Left colon (tissue), 2 donors: ENCODE measurements at regions not wholly inside any gene's neighbourhood (a gene's known extent, or its start where the extent isn't known, plus 50 kb on each side); places are given as distances from the start of the nearest gene placed in this dataset.

Source experiments
- ATAC-seq: fragments of 200-7000 bp; cut with Tn5 transposase; one replicate; pipeline ENCODE4 v1.9.1; 2020; ENCODE audit warnings: mild to moderate bottlenecking, moderate library complexity
- DNase-seq, 2 donors: peaks; one replicate each; pipeline ENCODE4 v3.0.0-alpha.2; 2020
- intact Hi-C, 2 donors: fragments of 100-400 bp; cut with DNase I in 1 of 2; cut with micrococcal nuclease in 1 of 2; formaldehyde crosslinking; loops; one replicate each; pipeline versions ENCODE4 v1.11.2 to v1.14.0; 2022; cut with DNase I, micrococcal nuclease
- donor health status: DM: no; HTN: no; CAD: no.
- donor health status: DM: yes; HTN: yes; CAD: no.

DNA sequence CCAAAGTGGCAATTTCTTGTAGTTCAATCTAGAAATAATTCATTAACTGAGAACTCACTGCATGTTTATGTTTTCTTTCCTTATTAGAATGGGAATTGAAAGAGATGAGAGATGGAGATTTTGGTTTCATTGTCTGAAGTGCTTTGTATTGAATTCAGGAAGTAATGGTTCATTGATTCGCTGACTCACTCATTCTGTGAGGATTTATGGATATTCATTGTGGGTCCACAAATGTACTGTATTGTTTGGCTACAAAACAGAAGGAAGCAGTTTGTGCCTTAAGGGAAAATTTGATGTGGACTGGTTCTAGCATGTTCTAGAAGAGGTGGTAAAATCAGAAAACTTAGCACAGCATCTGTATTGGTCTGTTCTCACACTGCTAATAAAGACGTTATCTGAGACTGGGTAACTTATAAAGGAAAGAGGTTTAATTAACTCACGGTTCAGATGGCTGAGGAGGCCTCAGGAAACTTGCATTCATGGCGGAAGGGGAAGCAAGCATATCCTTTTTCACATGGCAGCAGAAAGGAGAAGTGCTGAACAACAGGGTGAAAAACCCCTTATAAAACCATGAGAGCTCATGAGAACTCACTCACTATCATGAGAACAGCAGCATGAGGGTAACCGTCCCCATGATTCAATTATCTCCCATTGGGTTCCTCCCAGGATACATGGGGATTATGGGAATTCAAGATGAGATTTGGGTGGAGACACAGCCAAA lies 132.3 kb upstream of the VCX3A start:
- ATAC-seq = no peak

DNA sequence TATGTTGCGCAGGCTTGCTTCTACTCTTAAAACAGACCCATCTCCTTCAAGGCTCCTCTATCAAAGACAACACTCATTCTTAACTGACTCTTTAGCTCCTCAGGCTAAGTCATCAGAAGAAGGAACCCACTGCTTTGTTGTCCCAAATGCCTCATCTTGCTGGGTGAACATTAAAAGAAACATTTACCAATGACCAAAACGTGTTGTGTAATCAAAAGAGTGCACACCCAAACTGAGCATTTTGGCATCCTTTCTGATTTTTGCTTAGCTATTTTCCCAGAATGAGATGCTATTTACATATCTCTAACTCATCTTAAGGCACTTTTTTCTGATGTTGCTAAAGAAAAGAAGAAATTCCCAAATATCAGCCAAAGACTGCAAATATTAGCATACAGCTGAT lies 131.7 kb upstream of the VCX3A start:
- intact Hi-C loops = no loop called here
- no peak for DNase-seq
- no peak for ATAC-seq

More for the DNA sequence above, 132.3 kb upstream of the VCX3A start:
- no peak for DNase-seq
- intact Hi-C loops = no loop called here

DNA sequence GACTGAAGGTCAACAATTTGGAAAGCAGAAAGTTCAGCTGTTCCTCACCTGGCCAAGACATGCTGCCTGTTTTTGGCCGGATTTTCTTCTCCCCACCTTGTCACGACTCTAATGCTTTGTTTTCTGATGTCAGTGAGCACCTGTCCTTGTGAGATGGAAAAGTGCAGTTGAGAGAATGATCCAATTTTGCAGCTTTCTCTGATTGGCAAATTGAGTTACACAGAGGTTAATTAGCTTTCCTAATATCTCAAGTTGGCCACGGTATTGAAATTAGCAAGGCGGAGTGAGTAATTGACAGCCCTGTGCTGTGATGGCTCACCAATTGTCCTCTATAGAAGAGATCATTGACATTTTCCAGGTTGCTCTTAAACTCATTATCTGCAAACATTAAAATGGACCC lies 126.8 kb upstream of the VCX3A start:
- ATAC-seq (no peak), DNase-seq (no peak)
- intact Hi-C loops = no loop called here

DNA sequence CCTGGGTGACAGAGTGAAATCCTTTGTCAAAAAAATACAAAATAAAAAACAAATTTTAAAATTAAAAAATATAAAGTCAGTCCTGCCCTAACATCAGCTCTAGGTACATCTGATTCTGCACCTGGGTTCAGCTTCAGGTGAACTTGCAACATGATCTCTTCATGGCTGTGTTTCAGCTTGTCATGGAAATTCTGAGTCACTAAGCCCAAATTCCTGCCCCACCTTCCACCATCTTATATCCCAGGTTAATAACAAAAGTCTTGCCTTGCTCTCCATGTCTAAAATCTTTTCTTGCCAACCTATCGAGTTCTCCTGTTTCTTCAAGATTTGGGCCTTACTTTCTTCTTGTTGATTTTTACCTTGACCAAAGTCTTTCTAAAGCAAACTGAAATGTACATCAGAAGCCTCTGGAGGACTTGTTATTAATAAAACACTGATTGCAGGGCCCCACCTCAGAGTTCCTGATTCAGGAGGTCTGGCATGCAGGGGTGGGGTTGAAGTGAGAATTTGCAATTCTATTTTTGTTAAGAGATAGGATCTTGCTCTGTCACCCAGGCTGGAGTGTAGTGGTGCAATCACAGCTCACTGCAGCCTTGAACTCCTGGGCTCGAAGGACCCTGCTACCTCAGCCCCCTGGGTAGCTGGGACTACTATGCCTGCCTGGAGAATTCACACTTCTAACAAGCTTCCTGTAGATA lies 125.8 kb upstream of the VCX3A start:
- no peak for ATAC-seq
- no peak for DNase-seq
- intact Hi-C loops = no loop called here

DNA sequence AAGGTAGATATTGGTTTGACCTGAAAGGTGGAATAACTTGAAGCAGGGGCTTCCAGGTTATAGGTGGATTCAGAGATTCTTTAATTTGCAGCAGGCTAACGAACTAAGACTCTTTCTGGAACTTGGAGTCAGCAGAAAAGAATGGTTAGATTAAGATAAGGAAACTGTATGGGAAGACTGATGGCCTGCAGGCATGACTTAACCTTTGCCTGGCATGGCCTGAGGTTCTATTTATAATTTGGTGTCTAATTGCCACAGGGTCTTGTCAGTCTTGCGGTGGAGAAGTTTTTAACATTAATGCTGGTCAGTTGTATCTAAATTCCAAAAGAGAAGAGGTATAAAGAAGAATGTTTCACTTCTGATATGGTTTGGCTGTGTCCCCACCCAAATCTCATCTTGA lies 110.3 kb upstream of the VCX3A start:
- DNase-seq (no peak), ATAC-seq (no peak)
- intact Hi-C loops = no loop called here

DNA sequence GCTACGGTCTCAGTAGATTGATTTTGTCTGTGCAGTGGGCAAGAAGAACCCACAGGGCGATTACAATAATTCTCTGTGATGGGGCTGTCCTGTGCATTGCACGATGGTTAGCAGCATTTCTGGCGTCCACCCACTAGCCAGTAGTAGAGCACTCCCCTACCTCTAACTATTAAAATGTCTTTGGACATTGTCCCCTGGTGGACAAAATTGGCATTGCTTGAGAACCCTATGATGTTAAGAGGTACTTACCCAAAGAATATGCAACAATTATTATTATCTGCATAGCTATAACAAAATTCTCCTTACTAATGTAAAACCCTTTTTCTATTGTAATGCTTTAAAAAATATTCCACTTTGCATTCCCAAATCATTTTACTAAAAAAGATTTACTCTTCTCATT lies 109.5 kb upstream of the VCX3A start:
- no peak for DNase-seq
- intact Hi-C loops = no loop called here
- ATAC-seq = no peak

DNA sequence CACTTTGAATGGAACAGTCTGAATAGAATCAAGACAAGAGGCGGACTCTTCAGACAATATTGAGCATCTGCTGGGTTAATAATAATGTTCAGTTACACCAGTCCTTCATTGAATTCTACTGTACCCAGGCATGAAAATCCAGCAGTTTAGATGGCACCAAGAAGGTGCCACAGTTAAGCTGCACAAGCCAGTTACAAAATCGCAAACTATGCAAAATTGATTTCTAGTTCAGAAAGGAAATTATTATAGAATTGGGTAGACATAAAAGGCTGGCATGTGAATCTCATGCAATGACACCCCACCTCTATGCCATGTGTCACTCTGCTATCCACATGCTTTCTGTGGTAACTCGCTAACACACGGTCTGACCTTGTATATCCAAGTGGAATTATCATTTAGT lies 105.8 kb upstream of the VCX3A start:
- ATAC-seq (no peak), DNase-seq (no peak)
- intact Hi-C loops = no loop called here

DNA sequence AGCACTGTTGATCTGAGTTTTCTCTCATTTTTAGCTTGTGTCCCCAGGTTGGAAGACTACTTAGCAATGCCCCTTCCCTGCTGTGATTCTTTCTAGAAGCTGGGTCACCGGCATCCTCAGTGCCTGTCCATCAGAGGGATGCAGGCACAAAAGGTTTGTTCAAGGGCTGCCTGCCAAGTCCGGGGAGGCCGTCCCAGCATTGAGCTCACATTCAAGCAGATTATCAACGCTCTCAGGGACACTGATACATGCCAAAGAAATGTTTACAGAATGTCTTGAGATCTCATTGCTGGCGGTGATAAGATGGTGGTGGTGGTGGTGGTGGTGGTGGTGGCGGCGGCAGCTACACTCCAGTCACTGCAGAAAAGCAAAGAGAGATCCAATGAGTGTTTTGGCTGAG lies 79.6 kb upstream of the VCX3A start:
- ATAC-seq = no peak
- intact Hi-C loops = no loop called here
- no peak for DNase-seq

DNA sequence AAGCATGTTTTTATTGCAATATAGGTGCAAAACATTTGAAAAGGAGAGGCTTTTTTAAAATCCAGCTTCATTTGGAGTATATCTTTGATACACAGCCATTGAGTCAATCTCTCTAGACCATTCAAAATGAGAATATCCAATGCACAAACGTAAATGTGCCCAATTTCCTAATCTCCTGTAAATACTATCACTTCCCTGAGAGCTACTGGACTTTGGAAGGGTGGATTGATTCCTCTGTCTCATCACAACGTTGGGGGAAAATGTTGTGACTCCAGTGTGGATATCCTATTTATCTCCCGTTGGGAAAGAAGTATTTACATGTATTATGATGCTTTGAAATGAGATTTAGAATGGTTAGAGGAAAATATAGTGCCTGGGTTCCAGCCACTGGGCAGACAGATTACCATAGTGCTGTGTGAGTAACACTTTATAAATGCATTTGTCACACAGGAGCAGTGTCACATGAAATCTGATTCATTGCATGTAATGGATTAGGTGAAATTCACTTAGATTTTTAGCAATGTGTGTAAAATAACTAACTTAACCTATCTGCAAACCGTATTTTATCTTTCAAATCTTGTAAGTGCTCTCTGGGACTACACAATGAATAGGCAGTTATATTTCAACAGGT lies 64.4 kb upstream of the VCX3A start:
- ATAC-seq (no peak), DNase-seq (no peak)
- intact Hi-C loops = no loop called here
